A549 (cell line): ENCODE measurements at regions not wholly inside any gene's neighbourhood (a gene's known extent, or its start where the extent isn't known, plus 50 kb on each side); places are given as distances from the start of the nearest gene placed in this dataset.

ENCODE experiments used
- BHLHE40 ChIP-seq: IDR thresholded peaks from 2 replicates; pipeline ENCODE4 v1.6.1; 2012; ENCODE audit warnings: low read depth, low read length, inconsistent platforms
- CBX8 ChIP-seq: fragments of 200-600 bp; sonication (generic); IDR thresholded peaks from 2 replicates; pipeline ENCODE4 v1.6.1; 2016
- CTCF ChIP-seq: fragments of >200 bp; sonication (Bioruptor Twin); formaldehyde crosslinking; IDR thresholded peaks from 3 replicates; pipeline ENCODE4 v1.5.1; 2016
- E2F6 ChIP-seq: IDR thresholded peaks from 2 replicates; pipeline ENCODE4 v1.6.1; 2012; ENCODE audit warnings: low read depth, borderline replicate concordance
- EP300 ChIP-seq, 2 experiments: fragments of >200 bp; sonication (Bioruptor Twin); formaldehyde crosslinking; IDR thresholded peaks; 2 replicates in 1 of 2; 3 replicates in 1 of 2; pipeline ENCODE4 v1.6.1; 2016 to 2017
- JUN ChIP-seq, 2 experiments: fragments of >200 bp; sonication (Bioruptor Twin); formaldehyde crosslinking; IDR thresholded peaks; 2 replicates in 1 of 2; 3 replicates in 1 of 2; pipeline ENCODE4 v1.6.1; 2016 to 2017
- MAFK ChIP-seq: fragments of 450-650 bp; IDR thresholded peaks from 2 replicates; pipeline ENCODE4 v1.6.1; 2014; ENCODE audit not compliant: partially characterized antibody
- POLR2A ChIP-seq: IDR thresholded peaks from 2 replicates; pipeline ENCODE4 v1.6.1; 2012; ENCODE audit warnings: mild to moderate bottlenecking, low read length
- RAD21 ChIP-seq, 2 experiments: fragments of >200 bp in 1 of 2; sonication (Bioruptor Twin) in 1 of 2; formaldehyde crosslinking in 1 of 2; IDR thresholded peaks in 1 of 2; conservative IDR thresholded peaks in 1 of 2; 2 replicates in 1 of 2; 3 replicates in 1 of 2; pipeline ENCODE4 v1.6.1; 2012 to 2018; ENCODE audit warnings: inconsistent platforms in 1 of 2
- RCOR1 ChIP-seq: fragments of 150-350 bp; IDR thresholded peaks from 2 replicates; pipeline ENCODE4 v1.6.1; 2014; ENCODE audit warnings: antibody characterized with exemption, low read length, low read depth
- RNF2 ChIP-seq: fragments of 200-600 bp; sonication (generic); IDR thresholded peaks from 2 replicates; pipeline ENCODE4 v1.6.1; 2016; ENCODE audit warnings: low read depth, mild to moderate bottlenecking, antibody characterized with exemption, moderate library complexity, borderline replicate concordance
- TP53 ChIP-seq: fragments of 250-450 bp; sonication (Bioruptor Pico); IDR thresholded peaks from 2 replicates; pipeline ENCODE4 v1.5.0; 2021; ENCODE audit warnings: mild to moderate bottlenecking, moderate library complexity
- USF2 ChIP-seq: fragments of 450-650 bp; IDR thresholded peaks from 2 replicates; pipeline ENCODE4 v1.6.1; 2014; ENCODE audit warnings: antibody characterized with exemption

- TF ChIP-seq POLR2A, result no peak
- no peak for TF ChIP-seq CTCF
- TF ChIP-seq RCOR1, result no peak
- no peak for TF ChIP-seq BHLHE40
- TF ChIP-seq MAFK, result no peak
- no peak for TF ChIP-seq JUN (IDR thresholded peaks at IDR 0.05)
- no peak for TF ChIP-seq CBX8
- TF ChIP-seq RAD21 (conservative IDR thresholded peaks at IDR 0.05 in 1 of 2, IDR thresholded peaks at IDR 0.05 in 1 of 2), result no peak
- no peak for TF ChIP-seq EP300 (IDR thresholded peaks at IDR 0.05)
- no peak for TF ChIP-seq TP53
- no peak for TF ChIP-seq USF2
- TF ChIP-seq RNF2, result no peak
- TF ChIP-seq E2F6, result no peak
These were observed 160.7 kb upstream of the FAM47C start for GRCh38 chrX:36847496-36847895.
